ENCODE measurements at regions not wholly inside any gene's neighbourhood (a gene's known extent, or its start where the extent isn't known, plus 50 kb on each side); places are given as distances from the start of the nearest gene placed in this dataset.

DNA sequence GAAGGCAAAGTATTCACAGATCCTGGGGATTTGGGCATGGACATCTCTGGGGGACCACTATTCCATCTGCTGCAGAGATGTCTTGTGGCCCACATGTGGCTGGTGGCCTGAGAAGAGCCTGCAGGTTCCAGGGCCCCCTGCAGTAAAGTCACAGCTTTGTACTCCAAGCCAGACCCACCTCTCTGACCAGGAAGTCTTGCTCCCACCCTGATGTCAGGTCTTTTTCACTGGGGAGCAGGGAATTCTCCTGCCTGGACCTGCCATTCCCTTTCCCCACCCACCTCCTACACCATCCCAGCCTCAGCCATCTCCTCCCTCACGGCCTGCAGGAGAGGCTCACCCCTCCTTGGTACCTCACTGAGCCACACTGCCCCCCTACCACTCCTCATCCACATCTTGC lies 211.8 kb downstream of the SMAD2 start:
- 0% methylated on average over 1 of the region's 1 CpG for WGBS (ENCODE audit: low lambda C conversion rate)
- H3K9ac ChIP-seq (ENCODE audit: insufficient read depth, low read depth, low read length) = no peak overlapping the region
- no peak overlapping the region for H3K27ac ChIP-seq (ENCODE audit: extremely low read length, insufficient read depth, low read length)
- intact Hi-C loops (cut with micrococcal nuclease; ENCODE audit: unreplicated experiment) (no loop called here), in situ Hi-C loops (cut with HindIII; ENCODE audit: extremely low pct_ligation_motif_present, low pct_unique_long_range_greater_than_20kb) (no loop called here)
- H3K4me2 ChIP-seq (ENCODE audit: low read depth, low read length) = no peak overlapping the region
- peaks cover 1 to 2% of the 10 kb centered on the region in 2 experiments; a peak in 1 of 5 replicates for H3K27me3 ChIP-seq (ENCODE audit: control insufficient read depth in 1 of 2, insufficient read depth in 2 of 2, low read length in 2 of 2)
- H2AFZ ChIP-seq (ENCODE audit: low read length) = no peak overlapping the region
- no peaks in the 10 kb centered on the region for H3K36me3 ChIP-seq (replicated peaks in 1 of 2; ENCODE audit: control insufficient read depth in 1 of 2, insufficient read depth in 2 of 2, low read length in 2 of 2)
- no peaks in the 10 kb centered on the region for H3K4me1 ChIP-seq (ENCODE audit: insufficient read depth, low read length)
- no peaks in the 10 kb centered on the region for H4K20me1 ChIP-seq (ENCODE audit: insufficient read depth, low read length)
- FAIRE-seq (no peak), DNase-seq (ENCODE audit: low spot score) (no peak), ATAC-seq (no peak)
- H3K4me3 ChIP-seq (replicated peaks in 1 of 3; ENCODE audit: insufficient read depth in 1 of 3, low read depth in 2 of 3, low read length in 3 of 3) = no peak overlapping the region
- CTCF ChIA-PET (ENCODE audit: low intra/inter-chr PET ratio, low total read pairs) = no interaction called here
- POLR2A ChIA-PET = no interaction called here
- H3K9me3 ChIP-seq (ENCODE audit: low read length) = no peaks in the 10 kb centered on the region
- BruUV-seq (replicated peaks) = no TSS peak
- no peaks in the 10 kb centered on the region for H3K79me2 ChIP-seq (ENCODE audit: insufficient read depth, low read length)
- TF ChIP-seq ZNF18 (CRISPR knock-in tag; IDR thresholded peaks at IDR 0.05; ENCODE audit: insufficient replicate concordance) (no peak), ZNF629 (CRISPR knock-in tag; conservative IDR thresholded peaks at IDR 0.05) (no peak), ZNF460 (CRISPR knock-in tag; IDR thresholded peaks at IDR 0.05; ENCODE audit: borderline replicate concordance) (no peak), ZFYVE20 (CRISPR knock-in tag; IDR thresholded peaks at IDR 0.05; ENCODE audit: borderline replicate concordance, low read depth) (no peak), ZNF660 (CRISPR knock-in tag; IDR thresholded peaks at IDR 0.05; ENCODE audit: borderline replicate concordance, low read depth) (no peak), ZNF160 (CRISPR knock-in tag; IDR thresholded peaks at IDR 0.05) (no peak), ZNF598 (CRISPR knock-in tag; IDR thresholded peaks at IDR 0.05; ENCODE audit: borderline replicate concordance) (no peak), RFXAP (CRISPR knock-in tag; IDR thresholded peaks at IDR 0.05; ENCODE audit: borderline replicate concordance) (no peak), ATRX (CRISPR knock-in tag; IDR thresholded peaks at IDR 0.05; ENCODE audit: borderline replicate concordance) (no peak), ZNF749 (CRISPR knock-in tag; IDR thresholded peaks at IDR 0.05; ENCODE audit: borderline replicate concordance) (no peak), E2F5 (CRISPR knock-in tag; conservative IDR thresholded peaks at IDR 0.05) (no peak), CHCHD3 (CRISPR knock-in tag; IDR thresholded peaks at IDR 0.05) (no peak), ZNF33A (CRISPR knock-in tag; IDR thresholded peaks at IDR 0.05; ENCODE audit: borderline replicate concordance) (no peak), ZNF143 (CRISPR knock-in tag; IDR thresholded peaks at IDR 0.05) (no peak), ZNF121 (CRISPR knock-in tag; IDR thresholded peaks at IDR 0.05) (no peak), MLXIP (CRISPR knock-in tag; IDR thresholded peaks at IDR 0.05; ENCODE audit: borderline replicate concordance) (no peak), ZNF724P (CRISPR knock-in tag; IDR thresholded peaks at IDR 0.05; ENCODE audit: borderline replicate concordance) (no peak), ZNF235 (CRISPR knock-in tag; IDR thresholded peaks at IDR 0.05; ENCODE audit: borderline replicate concordance) (no peak)
